Erythroblast (primary cell): ENCODE measurements at regions not wholly inside any gene's neighbourhood (a gene's known extent, or its start where the extent isn't known, plus 50 kb on each side); places are given as distances from the start of the nearest gene placed in this dataset.

ENCODE experiments used
- GATA1 ChIP-seq: IDR thresholded peaks from 2 replicates; pipeline ENCODE4 v1.6.1; 2011; ENCODE audit warnings: low read depth, mild to moderate bottlenecking, control low read depth, low read length, moderate library complexity
- POLR2A ChIP-seq: IDR thresholded peaks from 2 replicates; pipeline ENCODE4 v1.6.1; 2011; ENCODE audit warnings: mild to moderate bottlenecking, low read length

- TF ChIP-seq POLR2A (no peak), GATA1 (no peak)
Measured at GRCh38 chr6:33869121-33869520, 65.3 kb upstream of the MLN start.
